RPMI7951 (cell line): ENCODE measurements at regions not wholly inside any gene's neighbourhood (a gene's known extent, or its start where the extent isn't known, plus 50 kb on each side); places are given as distances from the start of the nearest gene placed in this dataset.
A peak's percentile ranks its signal among the peaks of the same experiment; 100 is the strongest.
"Not testable (repeated sequence)": the region's sequence is repeated elsewhere in the genome, so short reads cannot be mapped to it uniquely, and the experiment has no call there.

Experiments
- DNase-seq: peaks from one replicate; pipeline ENCODE4 v3.0.0-alpha.2; 2012; ENCODE audit warnings: low read depth

- no peak for DNase-seq
These were observed 338.9 kb upstream of the KIAA1217 start for GRCh38 chr10:23869996-23870395.

- peak; percentile 6 for DNase-seq
These were observed 338.0 kb upstream of the KIAA1217 start for GRCh38 chr10:23870651-23871610.

DNA sequence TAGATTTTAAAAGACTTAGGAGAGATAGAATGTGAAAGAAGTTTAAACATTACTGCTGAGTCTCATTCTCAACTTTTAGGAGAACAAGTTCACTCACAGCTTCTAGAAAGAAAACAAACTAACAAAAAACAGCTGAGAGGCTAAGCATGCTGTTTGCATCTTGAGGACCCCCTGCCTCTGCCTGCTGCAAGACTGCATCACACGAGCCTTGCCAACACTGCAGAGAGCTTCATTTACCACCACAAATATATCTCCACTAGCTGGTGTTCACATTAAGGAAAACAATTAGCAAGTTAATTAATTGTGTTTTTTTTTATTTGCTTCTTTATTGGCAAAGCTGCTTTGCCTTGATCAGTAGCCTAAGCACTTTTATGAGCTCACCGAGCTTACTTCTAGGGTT is 336.6 kb upstream of the KIAA1217 start:
- no peak for DNase-seq

- DNase-seq = no peak
These were observed 331.1 kb upstream of the KIAA1217 start for GRCh38 chr10:23877791-23878320.

DNA sequence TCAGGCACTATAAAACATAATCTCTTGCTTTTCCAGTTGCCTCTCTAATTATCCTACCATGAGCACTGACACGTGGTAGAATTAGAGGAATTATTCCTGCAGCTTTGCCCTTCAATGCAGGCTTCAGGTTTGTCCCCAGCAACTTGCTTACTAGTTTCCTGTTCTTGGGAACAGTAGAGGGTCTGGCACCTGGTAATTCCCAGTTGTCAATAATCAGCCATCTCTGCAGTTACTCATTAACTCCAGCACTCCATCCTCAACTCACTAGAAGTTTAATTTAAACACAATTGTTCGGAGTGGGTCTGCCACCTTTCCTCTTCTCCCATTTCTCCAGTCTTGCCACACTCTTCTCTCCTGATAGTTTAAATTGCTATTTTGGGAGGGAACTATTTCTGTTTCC is 324.3 kb upstream of the KIAA1217 start:
- no peak for DNase-seq

DNA sequence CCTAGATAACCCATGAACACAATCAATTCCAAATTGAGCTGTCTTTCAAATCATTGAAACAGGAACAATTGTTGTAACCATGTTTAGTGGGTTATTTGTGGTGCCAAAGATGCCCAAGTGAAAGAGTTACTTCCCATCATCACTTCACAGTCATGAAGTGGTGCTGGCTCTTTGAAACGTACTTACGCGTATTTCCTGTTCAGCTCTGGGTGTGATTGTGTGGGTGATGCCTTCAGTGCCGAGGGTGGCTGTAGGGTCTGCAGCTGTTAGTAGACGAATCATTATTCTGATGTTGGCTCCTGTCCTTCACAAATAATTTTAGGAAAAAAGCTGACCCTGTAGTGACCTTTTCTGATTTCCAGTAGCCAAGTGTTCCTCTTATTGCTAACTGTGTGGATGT is 323.1 kb upstream of the KIAA1217 start:
- no peak for DNase-seq

GRCh38 chr10:23886355-23886754 is 322.6 kb upstream of the KIAA1217 start:
- no peak for DNase-seq

GRCh38 chr10:23891301-23891700 is 317.6 kb upstream of the KIAA1217 start:
- DNase-seq = no peak

DNA sequence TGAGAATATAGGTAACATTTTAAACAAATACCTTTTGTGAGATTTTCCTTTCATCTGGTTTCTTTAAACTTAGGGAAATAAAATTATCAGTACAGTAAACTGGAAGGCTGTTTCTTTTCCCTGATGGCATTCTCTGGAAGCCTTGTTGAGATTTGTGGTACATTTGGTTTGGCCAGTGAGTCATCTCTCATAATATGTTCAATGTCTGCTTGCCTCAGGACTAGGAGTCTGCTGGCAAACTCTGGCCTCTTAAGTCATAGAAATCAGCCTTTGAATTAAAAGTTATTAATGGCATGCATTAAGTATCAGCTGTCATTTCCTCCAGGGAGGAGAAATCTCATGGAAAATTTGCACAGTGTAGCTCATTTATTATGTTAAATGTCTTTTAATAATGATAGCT is 316.6 kb upstream of the KIAA1217 start:
- DNase-seq = peak; percentile 20

GRCh38 chr10:23897267-23897666 is 311.7 kb upstream of the KIAA1217 start:
- no peak for DNase-seq

GRCh38 chr10:23897861-23898260 is 311.1 kb upstream of the KIAA1217 start:
- no peak for DNase-seq

DNA sequence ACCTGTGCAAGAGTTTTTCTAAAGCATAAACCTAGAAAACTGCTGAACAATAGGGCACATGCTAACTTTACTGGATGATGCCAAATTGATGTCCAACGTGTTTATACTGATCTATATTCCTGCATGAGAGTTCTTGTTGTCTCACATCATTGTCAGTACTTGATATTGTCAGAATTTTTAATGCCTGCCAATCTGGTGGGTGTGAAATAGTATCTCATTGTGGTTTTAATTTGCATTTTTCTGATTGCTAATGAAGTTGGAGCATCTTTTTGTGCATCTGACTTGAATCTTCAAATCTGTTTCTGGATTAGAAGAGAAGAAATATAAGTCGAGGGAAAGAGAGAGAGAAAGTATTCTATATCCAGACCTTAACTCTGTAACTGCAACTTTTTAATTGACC is 309.8 kb upstream of the KIAA1217 start:
- DNase-seq = no peak

DNA sequence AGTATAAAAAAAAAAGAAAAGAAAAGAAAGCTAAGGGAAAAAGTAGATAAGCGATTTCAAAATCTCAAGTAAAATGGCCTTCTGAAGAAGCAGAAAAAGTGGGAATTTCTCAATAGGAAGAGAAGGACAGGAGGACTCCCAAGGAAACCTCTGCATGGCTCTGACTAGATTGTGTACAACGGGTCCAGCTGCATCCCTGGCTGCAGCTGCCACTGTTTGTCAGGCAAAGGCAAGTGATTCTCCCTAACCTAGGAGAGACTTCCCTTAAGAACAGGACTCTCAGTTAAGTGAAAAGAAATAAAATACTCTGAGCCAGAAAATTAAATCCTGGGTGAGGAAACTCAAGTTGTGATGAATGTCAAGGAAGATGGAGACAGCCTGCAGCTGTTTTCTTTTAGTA is 298.6 kb upstream of the KIAA1217 start:
- no peak for DNase-seq

DNA sequence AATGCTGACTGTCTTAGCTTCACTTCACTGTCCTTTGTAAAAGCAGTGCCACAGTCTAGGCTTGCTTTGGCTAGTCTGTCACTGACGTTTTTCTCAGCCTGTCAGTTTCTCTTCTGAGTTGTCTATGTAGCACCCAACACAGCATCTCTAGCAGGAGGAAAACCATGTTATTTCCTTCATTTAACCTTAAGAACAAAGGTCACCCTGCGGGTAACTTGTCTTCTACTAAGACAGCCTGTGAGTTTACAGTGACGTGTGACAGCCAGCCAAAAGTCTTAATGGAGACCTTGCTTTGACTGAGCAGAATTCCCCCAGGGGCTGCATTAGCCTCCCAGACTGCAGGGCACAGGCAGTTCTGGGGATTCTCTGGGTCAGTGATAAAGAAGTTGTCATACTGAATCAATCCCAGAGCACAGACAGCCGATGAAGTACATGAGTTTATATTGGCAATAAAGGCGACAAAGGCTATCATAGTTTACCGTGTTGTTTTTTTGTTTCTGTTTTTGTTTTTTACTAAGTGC is 296.0 kb upstream of the KIAA1217 start:
- no peak for DNase-seq

DNA sequence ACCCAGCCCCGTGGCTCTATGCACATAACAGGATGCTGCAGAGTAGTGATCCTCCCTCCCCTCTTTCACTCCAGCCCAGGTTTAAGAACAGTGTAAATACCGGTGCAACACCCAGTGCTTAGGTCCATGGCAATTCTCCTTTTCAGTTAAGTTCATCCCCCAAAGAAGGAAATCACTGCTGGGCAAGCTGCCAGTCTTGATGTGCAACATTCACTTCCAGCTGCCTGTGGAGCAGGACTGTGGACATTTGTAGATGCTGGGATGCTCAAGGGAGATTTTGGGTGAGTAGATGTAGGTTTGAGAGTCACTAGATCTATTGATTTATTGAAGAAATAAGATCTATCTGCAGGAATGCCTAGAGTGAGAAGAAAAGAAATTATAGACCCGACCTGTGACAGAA is 294.3 kb upstream of the KIAA1217 start:
- no peak for DNase-seq

DNA sequence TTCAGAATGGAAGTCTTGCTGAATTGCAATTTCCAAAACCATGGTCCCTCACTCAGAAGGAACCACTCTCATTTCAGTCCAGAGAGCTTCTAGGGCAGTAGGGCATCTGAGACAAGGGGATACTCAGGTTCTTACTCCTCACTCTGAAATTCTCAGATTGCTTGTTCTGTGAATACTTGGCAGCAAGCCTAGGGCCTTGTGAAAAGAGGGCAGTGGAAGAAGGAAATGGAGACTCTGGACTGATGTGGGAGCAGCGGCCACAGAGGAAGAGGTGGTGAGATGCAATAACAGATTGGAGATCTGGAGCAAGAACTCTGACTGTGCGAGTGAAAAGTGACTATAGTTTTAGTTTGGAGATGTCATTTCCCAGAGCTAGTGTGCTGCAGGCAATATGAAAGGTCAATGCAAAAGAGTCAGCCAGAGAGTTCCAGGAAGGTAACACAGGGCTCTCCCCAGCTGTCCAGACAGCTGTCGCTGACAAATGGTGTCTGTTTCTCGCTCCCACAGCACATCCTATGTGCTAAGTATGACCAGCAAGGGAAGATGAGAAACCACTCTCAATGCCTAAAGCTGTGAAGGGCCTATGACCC is 291.6 kb upstream of the KIAA1217 start:
- DNase-seq = peak; percentile 9

DNA sequence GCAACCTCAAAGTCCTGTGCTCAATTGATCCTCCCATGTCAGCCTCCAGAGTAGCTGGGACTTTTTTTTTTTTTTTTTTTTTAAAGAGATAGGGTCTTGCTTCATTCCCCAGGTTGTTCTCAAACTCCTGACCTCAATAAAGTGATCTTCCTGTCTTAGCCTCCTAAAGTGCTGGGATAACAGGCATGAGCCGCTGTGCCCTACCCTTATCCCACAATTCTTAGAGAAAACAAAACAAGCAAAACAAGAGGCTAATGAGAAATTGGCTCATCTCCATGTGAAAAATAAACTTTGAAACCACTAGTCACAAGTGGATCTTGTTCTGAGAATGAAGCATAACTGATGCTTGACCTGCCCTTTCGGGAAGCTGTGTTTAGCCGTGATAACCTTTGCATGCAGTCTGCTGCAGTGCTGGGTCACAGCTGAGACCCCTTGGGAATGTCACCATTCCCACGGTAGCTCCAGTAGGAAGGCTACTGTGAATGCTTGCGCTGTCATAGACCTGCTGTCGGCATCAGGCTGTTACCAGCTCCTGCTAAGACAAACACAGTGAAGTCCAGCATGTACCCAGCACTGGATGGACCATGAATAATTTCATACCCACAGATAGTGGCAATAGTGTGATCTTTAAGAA is 290.7 kb upstream of the KIAA1217 start:
- no peak for DNase-seq

GRCh38 chr10:23918839-23919238 is 290.1 kb upstream of the KIAA1217 start:
- peak; percentile 14 for DNase-seq

GRCh38 chr10:23927576-23928325 is 281.2 kb upstream of the KIAA1217 start:
- DNase-seq = no peak

DNA sequence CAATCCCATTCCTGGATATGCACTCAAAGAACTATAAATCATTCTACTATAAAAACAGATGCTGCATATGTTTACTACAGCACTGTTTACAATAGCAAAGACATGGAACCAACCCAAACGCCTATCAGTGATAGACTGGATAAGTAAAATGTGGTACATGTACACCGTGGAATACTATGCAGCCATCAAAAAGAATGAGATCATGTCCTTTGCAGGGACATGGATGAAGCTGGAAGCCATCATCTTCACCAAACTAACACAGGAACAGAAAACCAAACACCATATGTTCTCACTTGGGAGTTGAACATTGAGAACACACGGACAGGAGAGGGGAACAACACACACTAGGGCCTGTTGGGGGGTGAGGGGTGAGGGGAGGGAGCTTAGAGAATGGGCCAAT is 274.9 kb upstream of the KIAA1217 start:
- not testable (repeated sequence) for DNase-seq

DNA sequence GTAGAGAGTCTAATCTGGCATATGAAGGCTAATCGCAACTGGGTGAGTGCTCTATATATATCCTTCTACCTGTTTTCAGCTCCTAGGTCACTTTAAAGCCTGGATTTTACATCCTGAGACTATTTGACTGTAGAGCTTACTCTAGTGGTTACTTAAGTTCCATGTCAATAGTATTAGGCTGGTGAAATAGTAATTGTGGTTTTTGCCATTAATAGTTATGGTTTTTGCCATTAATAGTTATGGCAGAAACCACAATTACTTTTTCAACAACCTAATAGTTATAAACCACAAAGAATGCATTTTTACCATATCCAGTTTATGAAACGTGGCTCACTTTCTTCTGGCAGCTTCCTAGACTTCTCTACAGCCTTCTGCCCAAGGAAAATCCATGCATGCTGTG is 263.1 kb upstream of the KIAA1217 start:
- no peak for DNase-seq

DNA sequence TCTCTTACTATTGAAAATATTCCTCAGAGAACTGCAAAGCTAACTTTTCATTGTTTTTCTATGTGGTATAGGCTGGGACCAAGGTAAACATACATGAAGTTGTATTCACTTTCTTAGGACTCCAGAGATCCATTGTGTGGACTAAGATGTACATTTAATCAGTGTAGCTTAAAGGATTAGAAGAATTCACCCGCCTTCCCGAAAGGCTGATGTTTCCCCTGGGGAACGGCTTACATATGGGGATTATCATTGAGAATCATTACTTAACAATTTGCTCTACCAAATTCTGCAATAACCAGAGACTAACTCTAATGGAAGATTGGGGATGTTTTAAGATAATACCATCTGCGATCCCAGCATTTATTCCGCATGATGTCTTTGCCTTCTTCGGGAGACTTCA is 257.1 kb upstream of the KIAA1217 start:
- no peak for DNase-seq
